SK-N-SH treated with all-trans-retinoic acid at 6 μM for 48 hours (cell line): ENCODE measurements at regions not wholly inside any gene's neighbourhood (a gene's known extent, or its start where the extent isn't known, plus 50 kb on each side); places are given as distances from the start of the nearest gene placed in this dataset.

ENCODE experiments used
- ARNTL ChIP-seq: fragments of 450-650 bp; formaldehyde crosslinking; IDR thresholded peaks from 2 replicates; pipeline ENCODE4 v1.5.0; 2020; ENCODE audit warnings: low read depth, mild to moderate bottlenecking, moderate library complexity, borderline replicate concordance
- BACH2 ChIP-seq: fragments of 250-450 bp; sonication (Bioruptor Pico); IDR thresholded peaks from 2 replicates; pipeline ENCODE4 v1.9.0; 2021; ENCODE audit warnings: mild to moderate bottlenecking, borderline replicate concordance
- CREB5 ChIP-seq: fragments of 250-450 bp; sonication (Bioruptor Pico); IDR thresholded peaks from 2 replicates; pipeline ENCODE4 v1.5.1; 2020; ENCODE audit warnings: low read depth, mild to moderate bottlenecking, moderate library complexity
- CSDC2 ChIP-seq: fragments of 250-450 bp; sonication (Bioruptor Pico); IDR thresholded peaks from 2 replicates; pipeline ENCODE4 v1.5.0; 2020; ENCODE audit warnings: mild to moderate bottlenecking, moderate library complexity
- ESRRG ChIP-seq: fragments of 250-450 bp; sonication (Bioruptor Pico); IDR thresholded peaks from 2 replicates; pipeline ENCODE4 v1.6.1; 2021; ENCODE audit warnings: mild to moderate bottlenecking
- RARB ChIP-seq: fragments of 250-450 bp; sonication (Bioruptor Pico); IDR thresholded peaks from 2 replicates; pipeline ENCODE4 v1.8.0; 2021; ENCODE audit warnings: mild to moderate bottlenecking, moderate library complexity
- TOX ChIP-seq: fragments of 250-450 bp; sonication (Bioruptor Pico); IDR thresholded peaks from 2 replicates; pipeline ENCODE4 v1.8.0; 2021; ENCODE audit warnings: mild to moderate bottlenecking, moderate library complexity, borderline replicate concordance
- ZC3H10 ChIP-seq: fragments of 250-450 bp; sonication (Bioruptor Pico); IDR thresholded peaks from 2 replicates; pipeline ENCODE4 v1.5.1; 2021; ENCODE audit warnings: mild to moderate bottlenecking, moderate library complexity
- ZFP3 ChIP-seq: fragments of 250-450 bp; sonication (Bioruptor Pico); IDR thresholded peaks from 2 replicates; pipeline ENCODE4 v1.5.0; 2020; ENCODE audit warnings: mild to moderate bottlenecking, moderate library complexity
- ZFP30 ChIP-seq: fragments of 450-650 bp; formaldehyde crosslinking; IDR thresholded peaks from 2 replicates; pipeline ENCODE4 v1.5.0; 2022; ENCODE audit warnings: mild to moderate bottlenecking, moderate library complexity
- ZNF70 ChIP-seq: fragments of 450-650 bp; formaldehyde crosslinking; IDR thresholded peaks from 2 replicates; pipeline ENCODE4 v1.5.0; 2020; ENCODE audit warnings: mild to moderate bottlenecking, moderate library complexity
- TF ChIP-seq, protein P1 (sequence below): fragments of 250-450 bp; sonication (Bioruptor Pico); IDR thresholded peaks from 2 replicates; pipeline ENCODE4 v1.8.0; 2020; ENCODE audit warnings: mild to moderate bottlenecking, moderate library complexity, borderline replicate concordance
- TF ChIP-seq, protein P2 (sequence below): fragments of 250-450 bp; sonication (Bioruptor Pico); IDR thresholded peaks from 2 replicates; pipeline ENCODE4 v1.5.0; 2020; ENCODE audit warnings: mild to moderate bottlenecking, moderate library complexity

- TF ChIP-seq RARB (CRISPR knock-in tag) (no peak), ZFP3 (CRISPR knock-in tag) (no peak), ZC3H10 (CRISPR knock-in tag) (no peak), CREB5 (CRISPR knock-in tag) (no peak), BACH2 (CRISPR knock-in tag) (no peak), ARNTL (CRISPR knock-in tag) (no peak), TOX (CRISPR knock-in tag) (no peak), ESRRG (CRISPR knock-in tag) (no peak), CSDC2 (no peak), ZFP30 (CRISPR knock-in tag) (no peak), ZNF70 (CRISPR knock-in tag) (no peak)
- TF ChIP-seq, protein P1, sequence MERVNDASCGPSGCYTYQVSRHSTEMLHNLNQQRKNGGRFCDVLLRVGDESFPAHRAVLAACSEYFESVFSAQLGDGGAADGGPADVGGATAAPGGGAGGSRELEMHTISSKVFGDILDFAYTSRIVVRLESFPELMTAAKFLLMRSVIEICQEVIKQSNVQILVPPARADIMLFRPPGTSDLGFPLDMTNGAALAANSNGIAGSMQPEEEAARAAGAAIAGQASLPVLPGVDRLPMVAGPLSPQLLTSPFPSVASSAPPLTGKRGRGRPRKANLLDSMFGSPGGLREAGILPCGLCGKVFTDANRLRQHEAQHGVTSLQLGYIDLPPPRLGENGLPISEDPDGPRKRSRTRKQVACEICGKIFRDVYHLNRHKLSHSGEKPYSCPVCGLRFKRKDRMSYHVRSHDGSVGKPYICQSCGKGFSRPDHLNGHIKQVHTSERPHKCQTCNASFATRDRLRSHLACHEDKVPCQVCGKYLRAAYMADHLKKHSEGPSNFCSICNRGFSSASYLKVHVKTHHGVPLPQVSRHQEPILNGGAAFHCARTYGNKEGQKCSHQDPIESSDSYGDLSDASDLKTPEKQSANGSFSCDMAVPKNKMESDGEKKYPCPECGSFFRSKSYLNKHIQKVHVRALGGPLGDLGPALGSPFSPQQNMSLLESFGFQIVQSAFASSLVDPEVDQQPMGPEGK, result no peak
- TF ChIP-seq, protein P2, sequence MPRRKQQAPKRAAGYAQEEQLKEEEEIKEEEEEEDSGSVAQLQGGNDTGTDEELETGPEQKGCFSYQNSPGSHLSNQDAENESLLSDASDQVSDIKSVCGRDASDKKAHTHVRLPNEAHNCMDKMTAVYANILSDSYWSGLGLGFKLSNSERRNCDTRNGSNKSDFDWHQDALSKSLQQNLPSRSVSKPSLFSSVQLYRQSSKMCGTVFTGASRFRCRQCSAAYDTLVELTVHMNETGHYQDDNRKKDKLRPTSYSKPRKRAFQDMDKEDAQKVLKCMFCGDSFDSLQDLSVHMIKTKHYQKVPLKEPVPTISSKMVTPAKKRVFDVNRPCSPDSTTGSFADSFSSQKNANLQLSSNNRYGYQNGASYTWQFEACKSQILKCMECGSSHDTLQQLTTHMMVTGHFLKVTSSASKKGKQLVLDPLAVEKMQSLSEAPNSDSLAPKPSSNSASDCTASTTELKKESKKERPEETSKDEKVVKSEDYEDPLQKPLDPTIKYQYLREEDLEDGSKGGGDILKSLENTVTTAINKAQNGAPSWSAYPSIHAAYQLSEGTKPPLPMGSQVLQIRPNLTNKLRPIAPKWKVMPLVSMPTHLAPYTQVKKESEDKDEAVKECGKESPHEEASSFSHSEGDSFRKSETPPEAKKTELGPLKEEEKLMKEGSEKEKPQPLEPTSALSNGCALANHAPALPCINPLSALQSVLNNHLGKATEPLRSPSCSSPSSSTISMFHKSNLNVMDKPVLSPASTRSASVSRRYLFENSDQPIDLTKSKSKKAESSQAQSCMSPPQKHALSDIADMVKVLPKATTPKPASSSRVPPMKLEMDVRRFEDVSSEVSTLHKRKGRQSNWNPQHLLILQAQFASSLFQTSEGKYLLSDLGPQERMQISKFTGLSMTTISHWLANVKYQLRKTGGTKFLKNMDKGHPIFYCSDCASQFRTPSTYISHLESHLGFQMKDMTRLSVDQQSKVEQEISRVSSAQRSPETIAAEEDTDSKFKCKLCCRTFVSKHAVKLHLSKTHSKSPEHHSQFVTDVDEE, result no peak
These were observed 61.5 kb upstream of the ANXA1 start for GRCh38 chr9:73090214-73090613.
